ENCODE measurements at regions not wholly inside any gene's neighbourhood (a gene's known extent, or its start where the extent isn't known, plus 50 kb on each side); places are given as distances from the start of the nearest gene placed in this dataset.

DNA sequence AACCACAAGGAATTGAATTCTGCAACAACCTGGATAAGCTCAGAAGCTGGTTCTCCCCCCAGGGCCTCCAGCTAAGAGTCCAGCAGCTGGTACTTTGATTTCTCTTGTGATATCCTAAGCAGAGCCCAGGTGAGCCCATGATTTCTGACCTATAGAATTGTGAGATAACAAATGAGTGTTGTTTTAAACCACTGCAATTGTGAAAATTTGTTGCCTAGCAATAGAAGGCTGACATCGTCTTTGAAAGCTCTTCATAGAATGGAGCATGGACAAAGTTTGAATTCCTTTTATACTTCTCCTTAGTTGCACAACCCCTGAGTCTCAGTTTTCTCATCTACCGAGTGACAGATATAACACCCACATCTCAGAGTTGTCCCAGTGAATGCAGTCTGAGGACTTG lies 129.9 kb downstream of the TEX36 start:
- TF ChIP-seq EZH2 (IDR thresholded peaks at IDR 0.05; ENCODE audit: low read length) = no peak
- TF ChIP-seq, protein P1, sequence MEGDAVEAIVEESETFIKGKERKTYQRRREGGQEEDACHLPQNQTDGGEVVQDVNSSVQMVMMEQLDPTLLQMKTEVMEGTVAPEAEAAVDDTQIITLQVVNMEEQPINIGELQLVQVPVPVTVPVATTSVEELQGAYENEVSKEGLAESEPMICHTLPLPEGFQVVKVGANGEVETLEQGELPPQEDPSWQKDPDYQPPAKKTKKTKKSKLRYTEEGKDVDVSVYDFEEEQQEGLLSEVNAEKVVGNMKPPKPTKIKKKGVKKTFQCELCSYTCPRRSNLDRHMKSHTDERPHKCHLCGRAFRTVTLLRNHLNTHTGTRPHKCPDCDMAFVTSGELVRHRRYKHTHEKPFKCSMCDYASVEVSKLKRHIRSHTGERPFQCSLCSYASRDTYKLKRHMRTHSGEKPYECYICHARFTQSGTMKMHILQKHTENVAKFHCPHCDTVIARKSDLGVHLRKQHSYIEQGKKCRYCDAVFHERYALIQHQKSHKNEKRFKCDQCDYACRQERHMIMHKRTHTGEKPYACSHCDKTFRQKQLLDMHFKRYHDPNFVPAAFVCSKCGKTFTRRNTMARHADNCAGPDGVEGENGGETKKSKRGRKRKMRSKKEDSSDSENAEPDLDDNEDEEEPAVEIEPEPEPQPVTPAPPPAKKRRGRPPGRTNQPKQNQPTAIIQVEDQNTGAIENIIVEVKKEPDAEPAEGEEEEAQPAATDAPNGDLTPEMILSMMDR (optimal IDR thresholded peaks at IDR 0.05 in 1 of 3, IDR thresholded peaks at IDR 0.05 in 1 of 3, conservative IDR thresholded peaks at IDR 0.05 in 1 of 3; ENCODE audit: extremely low read depth in 1 of 3, insufficient read depth in 2 of 3, low read length in 3 of 3) = no peak

Measured in keratinocyte (primary cell).